Activated B cell treated with CpG ODN at 0.5 μM for 24 hours (primary cell): ENCODE measurements at regions not wholly inside any gene's neighbourhood (a gene's known extent, or its start where the extent isn't known, plus 50 kb on each side); places are given as distances from the start of the nearest gene placed in this dataset.

Source experiments
- ATAC-seq: fragments of 200-7000 bp; cut with Tn5 transposase; one replicate; pipeline ENCODE4 v1.10.0; 2021; ENCODE audit warnings: low read depth, mild to moderate bottlenecking, moderate library complexity
- CTCF ChIA-PET: fragments of 350-600 bp; sonication (Branson Sonifier 250); formaldehyde crosslinking; loops from one replicate; lab custom pipeline; 2021; ENCODE audit warnings: antibody characterized with exemption; lab: Charles Lee
- POLR2A ChIA-PET: fragments of 350-600 bp; sonication (Branson Sonifier 250); formaldehyde crosslinking; loops from one replicate; lab custom pipeline; 2021; ENCODE audit warnings: antibody characterized with exemption; lab: Charles Lee
- DNase-seq: peaks from one replicate; pipeline ENCODE4 v3.0.0; 2022
- H3K27ac Mint-ChIP-seq: one replicate; pipeline ENCODE4 v1.8.0; 2020; ENCODE audit warnings: mixed read lengths
- H3K27me3 Mint-ChIP-seq: one replicate; pipeline ENCODE4 v1.8.0; 2021; ENCODE audit warnings: mixed read lengths
- H3K36me3 Mint-ChIP-seq: one replicate; pipeline ENCODE4 v1.8.0; 2021; ENCODE audit warnings: low read depth, mixed read lengths
- H3K4me1 Mint-ChIP-seq: one replicate; pipeline ENCODE4 v1.8.0; 2021; ENCODE audit warnings: mixed read lengths
- H3K4me3 Mint-ChIP-seq: one replicate; pipeline ENCODE4 v1.8.0; 2020; ENCODE audit warnings: mild to moderate bottlenecking, mixed read lengths
- H3K9me3 Mint-ChIP-seq: one replicate; pipeline ENCODE4 v1.8.0; 2020; ENCODE audit warnings: mixed read lengths
- CTCF ChIP-seq: fragments of 200-600 bp; IDR thresholded peaks from one replicate; pipeline ENCODE4 v1.8.0; 2022; ENCODE audit warnings: antibody characterized with exemption, mild to moderate bottlenecking
- intact Hi-C: fragments of 100-400 bp; cut with micrococcal nuclease; formaldehyde crosslinking; loops from one replicate; pipeline ENCODE4 v1.15.1; 2024

GRCh38 chr2:88318071-88318955 lies 134.2 kb downstream of the FOXI3 start:
- H3K4me1 Mint-ChIP-seq: no peaks in the 10 kb centered on the region
- no peaks in the 10 kb centered on the region for H3K36me3 Mint-ChIP-seq
- H3K4me3 Mint-ChIP-seq: no peak overlapping the region
- peaks cover 2% of the 10 kb centered on the region for H3K9me3 Mint-ChIP-seq
- no peak for DNase-seq
- no peak overlapping the region for H3K27ac Mint-ChIP-seq
- POLR2A ChIA-PET: no interaction called here
- peaks cover 18% of the 10 kb centered on the region for H3K27me3 Mint-ChIP-seq
- intact Hi-C loops: no loop called here
- no peak for TF ChIP-seq CTCF
- CTCF ChIA-PET: no interaction called here
- no peak for ATAC-seq

GRCh38 chr2:88310787-88311186 lies 140.6 kb downstream of the THNSL2 start:
- no peak for ATAC-seq
- Mint-ChIP-seq H3K4me3 (no peak overlapping the region), H3K27me3 (peaks cover 8% of the 10 kb centered on the region), H3K27ac (no peak overlapping the region), H3K36me3 (no peaks in the 10 kb centered on the region), H3K4me1 (no peaks in the 10 kb centered on the region), H3K9me3 (peaks cover 5% of the 10 kb centered on the region)
- no peak for DNase-seq
- TF ChIP-seq CTCF: no peak
- intact Hi-C loops: no loop called here
- ChIA-PET POLR2A (no interaction called here), CTCF (no interaction called here)

- ATAC-seq (no peak), DNase-seq (no peak)
- intact Hi-C loops: loop anchor here (10.0 kb wide), 1 partner anchor 243 kb away; the partner anchor contains the start of gene SMYD1
- no peak overlapping the region for H3K27ac Mint-ChIP-seq
- ChIA-PET POLR2A (interaction anchor here (0.6 kb wide), 1 partner anchor 1666 kb away, joined by 4 read pairs; no protein-coding TSS in a partner anchor), CTCF (interaction anchor here (0.8 kb wide), 1 partner anchor 248 kb away, joined by 3 read pairs; no protein-coding TSS in a partner anchor)
- no peak overlapping the region for H3K4me3 Mint-ChIP-seq
- no peaks in the 10 kb centered on the region for H3K4me1 Mint-ChIP-seq
- H3K36me3 Mint-ChIP-seq: no peaks in the 10 kb centered on the region
- TF ChIP-seq CTCF: no peak
- peaks cover 15% of the 10 kb centered on the region for H3K27me3 Mint-ChIP-seq
- H3K9me3 Mint-ChIP-seq: peaks cover 5% of the 10 kb centered on the region
Observed at GRCh38 chr2:88307817-88308216, 137.7 kb downstream of the THNSL2 start.

- ATAC-seq (no peak), DNase-seq (no peak)
- no peaks in the 10 kb centered on the region for H3K4me1 Mint-ChIP-seq
- CTCF ChIA-PET: no interaction called here
- H3K4me3 Mint-ChIP-seq: no peak overlapping the region
- H3K27ac Mint-ChIP-seq: no peak overlapping the region
- peaks cover 6% of the 10 kb centered on the region for H3K9me3 Mint-ChIP-seq
- H3K36me3 Mint-ChIP-seq: no peaks in the 10 kb centered on the region
- POLR2A ChIA-PET: no interaction called here
- intact Hi-C loops: loop anchor here (10.0 kb wide), 1 partner anchor 239 kb away; the partner anchor contains the start of gene SMYD1
- no peak for TF ChIP-seq CTCF
- peaks cover 12% of the 10 kb centered on the region for H3K27me3 Mint-ChIP-seq
Observed at GRCh38 chr2:88303865-88304264, 133.7 kb downstream of the THNSL2 start.

GRCh38 chr2:88296247-88296646 lies 126.1 kb downstream of the THNSL2 start:
- DNase-seq: no peak
- ChIA-PET CTCF (no interaction called here), POLR2A (no interaction called here)

More at GRCh38 chr2:88296247-88296646, 126.1 kb downstream of the THNSL2 start:
- no peak for TF ChIP-seq CTCF
- ATAC-seq: no peak
- Mint-ChIP-seq H3K27ac (no peak overlapping the region), H3K36me3 (no peaks in the 10 kb centered on the region), H3K4me3 (no peak overlapping the region), H3K9me3 (peaks cover 3% of the 10 kb centered on the region), H3K4me1 (no peaks in the 10 kb centered on the region), H3K27me3 (peaks cover 4% of the 10 kb centered on the region)
- intact Hi-C loops: no loop called here
